GM10248 (cell line): ENCODE measurements at regions not wholly inside any gene's neighbourhood (a gene's known extent, or its start where the extent isn't known, plus 50 kb on each side); places are given as distances from the start of the nearest gene placed in this dataset.

ENCODE experiments used
- CTCF ChIA-PET: fragments of 300-600 bp; sonication (Branson Sonifier 250); formaldehyde crosslinking; extraction: SDS; loops from one replicate; lab custom pipeline; 2021; ENCODE audit warnings: antibody characterized with exemption; lab: Yijun Ruan, JAX
- POLR2A ChIA-PET: fragments of 350-650 bp; sonication (Branson Sonifier 250); formaldehyde crosslinking; extraction: SDS; loops from one replicate; lab custom pipeline; 2020; ENCODE audit warnings: antibody characterized with exemption; lab: Yijun Ruan, JAX
- DNase-seq: peaks from one replicate; pipeline ENCODE4 v3.0.0; 2012; ENCODE audit errors: extremely low spot score
- TF ChIP-seq, protein P1 (sequence below): IDR thresholded peaks from 2 replicates; pipeline ENCODE4 v1.5.1; 2012; ENCODE audit warnings: mild to moderate bottlenecking, low read depth; ENCODE audit errors: extremely low read depth, missing control alignments, control extremely low read depth

DNA sequence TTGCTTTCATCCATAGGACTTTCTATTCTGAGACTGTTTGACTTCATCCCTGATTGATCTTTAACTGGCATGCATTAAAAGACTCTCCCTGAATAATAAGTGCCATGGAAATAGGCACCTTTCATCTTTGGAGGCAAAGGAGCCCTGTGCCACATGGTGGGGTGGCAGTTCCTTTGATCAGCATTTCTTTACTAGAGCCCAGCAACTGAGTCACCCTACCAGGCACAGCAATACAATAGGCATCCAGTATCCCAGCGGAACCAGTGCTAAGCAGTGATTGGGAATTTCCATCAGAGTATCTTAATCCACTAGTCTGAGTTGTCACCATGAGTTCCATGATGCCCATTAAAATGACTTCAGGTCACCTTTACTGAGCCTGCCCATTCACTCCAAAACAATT, 476.1 kb upstream of the MPDZ start:
- TF ChIP-seq, protein P1, sequence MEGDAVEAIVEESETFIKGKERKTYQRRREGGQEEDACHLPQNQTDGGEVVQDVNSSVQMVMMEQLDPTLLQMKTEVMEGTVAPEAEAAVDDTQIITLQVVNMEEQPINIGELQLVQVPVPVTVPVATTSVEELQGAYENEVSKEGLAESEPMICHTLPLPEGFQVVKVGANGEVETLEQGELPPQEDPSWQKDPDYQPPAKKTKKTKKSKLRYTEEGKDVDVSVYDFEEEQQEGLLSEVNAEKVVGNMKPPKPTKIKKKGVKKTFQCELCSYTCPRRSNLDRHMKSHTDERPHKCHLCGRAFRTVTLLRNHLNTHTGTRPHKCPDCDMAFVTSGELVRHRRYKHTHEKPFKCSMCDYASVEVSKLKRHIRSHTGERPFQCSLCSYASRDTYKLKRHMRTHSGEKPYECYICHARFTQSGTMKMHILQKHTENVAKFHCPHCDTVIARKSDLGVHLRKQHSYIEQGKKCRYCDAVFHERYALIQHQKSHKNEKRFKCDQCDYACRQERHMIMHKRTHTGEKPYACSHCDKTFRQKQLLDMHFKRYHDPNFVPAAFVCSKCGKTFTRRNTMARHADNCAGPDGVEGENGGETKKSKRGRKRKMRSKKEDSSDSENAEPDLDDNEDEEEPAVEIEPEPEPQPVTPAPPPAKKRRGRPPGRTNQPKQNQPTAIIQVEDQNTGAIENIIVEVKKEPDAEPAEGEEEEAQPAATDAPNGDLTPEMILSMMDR = no peak
- CTCF ChIA-PET = no interaction called here
- POLR2A ChIA-PET = no interaction called here
- no peak for DNase-seq

DNA sequence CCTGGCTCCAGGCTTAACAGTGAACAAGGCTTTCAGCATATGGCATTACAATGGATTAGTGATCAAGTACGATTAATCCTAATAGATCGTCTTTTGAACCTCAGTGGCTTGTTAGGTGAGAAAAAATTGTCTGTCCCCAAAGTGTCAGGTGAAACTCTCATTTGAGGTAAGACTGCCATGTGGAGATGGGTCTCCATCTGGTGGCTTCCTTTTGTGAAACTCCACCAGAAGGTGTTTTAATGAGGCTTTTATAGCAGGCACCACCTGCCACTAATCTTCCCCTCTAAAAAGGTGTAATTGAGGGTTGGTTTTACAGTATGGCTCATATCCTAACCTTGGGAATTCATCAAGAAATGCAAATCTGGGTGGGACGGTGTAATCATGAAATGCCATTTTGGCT, 471.1 kb upstream of the MPDZ start:
- POLR2A ChIA-PET = no interaction called here
- TF ChIP-seq, protein P1 = no peak
- no peak for DNase-seq
- CTCF ChIA-PET = no interaction called here

DNA sequence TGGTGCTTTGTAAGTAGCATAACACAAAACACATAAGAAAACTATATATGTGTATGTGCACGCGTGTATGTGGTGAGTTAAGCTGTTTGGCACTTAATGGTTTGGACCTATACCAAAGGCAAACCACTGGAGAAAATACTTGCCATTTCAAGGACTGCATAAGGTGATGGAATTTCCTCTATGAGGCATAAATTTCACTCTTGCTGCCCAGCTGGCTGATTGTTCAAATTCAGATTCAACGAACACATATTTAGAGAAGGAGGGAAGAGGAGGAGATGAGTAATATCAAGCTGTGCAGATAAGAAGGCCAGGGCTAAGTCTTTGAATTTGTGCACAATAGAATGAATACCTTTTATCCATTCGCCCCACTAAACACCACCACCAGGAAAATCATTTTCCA, 470.6 kb upstream of the MPDZ start:
- TF ChIP-seq, protein P1 = no peak
- ChIA-PET POLR2A (no interaction called here), CTCF (interaction anchor here (1.5 kb wide), 1 partner anchor 11 kb away, joined by 4 read pairs; no protein-coding TSS in a partner anchor)
- no peak for DNase-seq

DNA sequence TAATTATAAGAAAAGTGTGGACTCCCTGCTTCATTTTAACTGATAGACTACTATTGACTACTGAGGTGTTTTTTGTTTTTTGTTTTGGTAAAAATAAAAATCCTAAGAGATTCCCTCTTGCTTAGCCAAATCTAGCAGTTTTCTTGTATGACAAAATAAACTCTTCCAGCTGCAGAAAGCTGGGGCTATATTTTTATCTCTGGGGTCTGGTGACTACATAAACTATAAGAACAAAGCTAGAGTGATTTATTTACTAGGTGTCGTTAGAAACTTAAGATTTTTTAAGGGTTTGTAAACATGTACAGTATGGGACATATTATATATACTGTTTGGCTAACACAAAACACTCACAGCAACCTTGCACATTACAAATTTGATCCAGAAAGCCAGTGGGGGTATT, 467.4 kb upstream of the MPDZ start:
- CTCF ChIA-PET = no interaction called here
- TF ChIP-seq, protein P1 = no peak
- DNase-seq = no peak
- POLR2A ChIA-PET = no interaction called here

DNA sequence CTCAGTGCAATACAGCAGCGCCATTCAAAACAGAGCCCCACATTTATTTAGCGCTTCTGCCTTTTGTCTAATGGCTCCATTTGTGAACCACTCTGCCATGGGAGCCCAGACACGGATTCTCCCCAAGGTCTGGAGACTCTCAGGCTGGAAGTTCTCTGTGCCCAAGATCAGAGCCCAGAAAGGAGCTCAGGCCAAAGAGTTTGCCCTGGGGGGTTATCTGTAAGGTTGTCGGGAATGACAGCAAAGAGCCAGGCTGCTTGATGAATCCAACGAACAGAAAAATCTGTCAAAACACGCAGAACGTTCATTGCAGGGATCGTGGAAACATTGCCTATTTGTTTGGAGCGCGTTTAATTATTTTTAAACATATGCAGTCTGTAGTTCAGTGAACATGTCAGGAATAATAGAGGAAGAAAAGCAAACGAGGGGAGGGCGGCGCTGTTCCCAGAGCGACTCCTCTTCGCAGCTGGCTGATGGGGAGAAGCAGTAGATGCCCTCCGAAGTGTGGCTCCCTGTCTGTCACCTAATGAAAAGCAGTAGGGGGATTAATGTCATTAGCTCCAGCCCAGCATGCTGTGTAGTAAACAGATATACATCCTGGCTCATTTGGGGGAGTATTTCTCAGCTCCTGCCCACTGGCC, 464.9 kb upstream of the MPDZ start:
- TF ChIP-seq, protein P1 = no peak
- DNase-seq = no peak
- CTCF ChIA-PET = no interaction called here
- POLR2A ChIA-PET = no interaction called here

DNA sequence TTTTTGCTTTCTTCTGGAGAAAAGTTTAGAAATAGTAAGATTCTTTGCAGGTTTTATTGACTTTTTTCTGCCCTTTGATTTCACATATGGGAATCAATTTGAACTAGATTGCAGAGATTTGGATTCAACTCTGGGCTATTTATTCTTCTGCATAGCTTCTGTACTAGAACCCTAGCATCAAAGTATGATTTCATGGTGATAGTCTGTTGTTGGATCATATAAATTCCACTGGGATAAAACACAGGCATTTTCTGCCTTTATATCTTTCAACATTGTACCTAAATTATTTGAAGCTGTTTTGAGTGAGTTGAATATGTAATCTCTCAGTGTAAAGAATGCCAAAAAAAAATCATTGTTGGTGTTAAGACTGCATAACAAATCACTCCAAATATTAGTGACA, 458.4 kb upstream of the MPDZ start:
- DNase-seq = no peak
- CTCF ChIA-PET = interaction anchor here (1.3 kb wide), 1 partner anchor 10 kb away, joined by 4 read pairs; no protein-coding TSS in a partner anchor
- POLR2A ChIA-PET = no interaction called here
- TF ChIP-seq, protein P1 = no peak

DNA sequence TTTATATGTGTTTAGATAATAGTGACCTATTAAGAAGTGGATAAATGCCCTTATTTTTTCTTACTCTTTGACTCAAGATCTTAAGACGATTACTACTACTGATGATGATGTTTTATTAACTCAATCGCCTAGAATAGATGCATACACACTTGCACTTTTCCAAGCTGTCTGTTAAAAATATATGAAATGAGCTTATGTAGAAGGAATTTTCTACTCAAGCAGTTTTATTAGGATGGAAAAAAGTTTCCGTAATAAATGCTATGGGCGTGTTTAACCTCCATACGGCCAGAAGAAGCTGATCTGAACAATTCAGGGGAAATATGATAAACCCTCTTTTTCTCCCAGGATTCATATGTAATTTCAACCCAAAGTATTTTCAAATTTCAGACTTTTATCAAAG, 455.7 kb upstream of the MPDZ start:
- POLR2A ChIA-PET = no interaction called here
- no peak for DNase-seq
- CTCF ChIA-PET = no interaction called here
- TF ChIP-seq, protein P1 = no peak
